Mucosa of rectum (tissue), 2 donors: ENCODE measurements at regions not wholly inside any gene's neighbourhood (a gene's known extent, or its start where the extent isn't known, plus 50 kb on each side); places are given as distances from the start of the nearest gene placed in this dataset.

Experiments used
- H3K27ac ChIP-seq, 2 donors: one replicate each; pipeline ENCODE4 v1.7.0; 2013; ENCODE audit warnings: inconsistent platforms in 2 of 2, low read depth in 2 of 2, low read length in 2 of 2
- H3K27me3 ChIP-seq, 2 donors: one replicate each; pipeline ENCODE4 v1.7.0; 2013; ENCODE audit warnings: low read length in 2 of 2; ENCODE audit not compliant: control insufficient read depth in 2 of 2, insufficient read depth in 2 of 2
- H3K36me3 ChIP-seq, 2 donors: one replicate each; pipeline ENCODE4 v1.7.0; 2013; ENCODE audit warnings: low read length in 2 of 2; ENCODE audit not compliant: control insufficient read depth in 2 of 2, insufficient read depth in 2 of 2
- H3K4me1 ChIP-seq, 2 donors: one replicate each; pipeline ENCODE4 v1.7.0; 2013; ENCODE audit warnings: low read length in 2 of 2, mild to moderate bottlenecking in 1 of 2; ENCODE audit not compliant: control insufficient read depth in 2 of 2, insufficient read depth in 2 of 2
- H3K4me3 ChIP-seq, 2 donors: one replicate each; pipeline ENCODE4 v1.7.0; 2013; ENCODE audit warnings: low read length in 2 of 2
- H3K9ac ChIP-seq, 2 donors: one replicate each; pipeline ENCODE4 v1.7.0; 2013; ENCODE audit warnings: low read length in 2 of 2, low read depth in 1 of 2, mild to moderate bottlenecking in 1 of 2
- H3K9me3 ChIP-seq, 2 donors: one replicate each; pipeline ENCODE4 v1.7.0; 2013; ENCODE audit warnings: low read length in 2 of 2; ENCODE audit not compliant: control insufficient read depth in 2 of 2
- donor health status: healthy.
- donor health status: Normal muscosa, but diverticular disease.

DNA sequence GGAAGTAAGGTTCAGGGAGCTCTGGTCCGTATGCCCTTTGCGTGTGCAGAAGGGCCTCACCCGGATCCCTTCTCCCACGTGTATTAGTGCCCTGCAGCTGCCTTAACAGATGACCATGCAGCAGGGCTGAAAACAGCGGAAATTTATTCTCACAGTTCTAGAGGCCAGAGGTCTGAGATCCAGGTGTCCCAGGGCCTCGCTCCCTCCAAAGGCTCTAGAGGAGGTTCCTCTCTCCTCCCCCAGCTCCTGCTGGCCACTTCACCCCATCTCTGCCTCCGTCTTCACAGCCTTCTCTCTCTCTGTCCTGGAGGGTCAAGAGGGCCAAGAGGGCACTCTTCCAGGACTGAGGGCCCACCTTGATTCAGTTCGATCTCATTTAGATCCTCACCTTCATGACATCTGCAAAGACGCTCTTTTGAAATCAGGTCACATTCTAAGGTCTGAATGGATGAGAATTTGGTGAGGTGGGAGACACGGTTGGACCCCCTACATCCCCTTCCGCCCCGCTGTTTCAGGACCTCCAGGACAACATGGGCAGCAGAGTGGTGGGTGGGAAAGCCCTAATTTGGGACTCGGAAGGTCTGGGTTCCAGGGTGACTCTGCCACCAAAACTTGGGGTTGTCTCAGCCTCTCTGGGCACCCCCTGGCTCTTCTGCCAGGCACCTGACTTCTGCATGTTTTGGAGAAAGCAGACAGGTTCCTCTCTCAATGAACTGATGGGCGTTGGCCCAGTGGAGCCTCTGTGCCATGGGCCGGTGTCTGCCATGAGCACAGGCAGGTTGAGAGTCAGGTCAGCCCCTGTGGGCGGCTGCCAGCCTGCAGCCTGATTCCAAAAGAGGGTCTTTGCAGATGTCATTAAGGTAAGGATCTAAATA lies 361.2 kb downstream of the SEC14L1 start:
- Histone ChIP-seq H3K9me3 (no peaks in the 10 kb centered on the region), H3K9ac (no peak overlapping the region), H3K27ac (no peak overlapping the region)

DNA sequence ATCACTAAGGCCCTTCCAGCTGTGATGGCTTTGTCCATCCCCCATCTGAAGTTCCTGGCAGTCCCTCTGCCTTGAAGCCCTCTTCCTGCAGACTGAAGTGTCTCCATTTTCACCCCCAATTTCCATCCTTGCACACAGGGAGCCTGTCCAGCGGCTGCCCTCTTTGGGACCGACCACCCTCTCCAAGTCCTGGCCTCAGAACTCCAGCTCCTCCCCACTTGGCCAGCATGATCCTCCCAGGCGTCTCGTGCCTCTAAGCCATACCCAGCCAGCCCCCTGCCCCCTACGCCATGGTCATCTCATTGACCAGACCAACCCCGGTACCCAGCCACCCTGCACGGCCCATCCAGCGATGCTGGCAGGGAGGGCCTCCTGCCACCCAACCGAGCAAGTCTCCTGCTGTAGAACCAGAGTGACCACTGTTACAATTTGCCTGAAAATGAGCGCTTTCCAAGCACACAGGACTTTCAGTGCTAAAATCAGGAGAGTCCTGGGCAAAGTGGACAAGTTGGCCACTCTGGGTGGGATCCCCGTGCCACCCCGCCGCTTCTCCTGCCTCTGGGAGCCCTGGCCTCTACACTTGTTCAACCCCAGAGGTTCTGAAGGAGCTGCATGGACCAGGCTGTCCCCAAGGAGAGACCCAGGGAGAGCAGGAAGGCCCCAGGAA lies 362.0 kb downstream of the SEC14L1 start:
- H3K27me3 ChIP-seq: no peaks in the 10 kb centered on the region
- peaks cover 6 to 7% of the 10 kb centered on the region in 2 donors for H3K36me3 ChIP-seq
- no peaks in the 10 kb centered on the region for H3K4me1 ChIP-seq
- H3K27ac ChIP-seq: no peak overlapping the region
- H3K9me3 ChIP-seq: no peaks in the 10 kb centered on the region
- H3K9ac ChIP-seq: no peak overlapping the region
- no peak overlapping the region for H3K4me3 ChIP-seq

More for the DNA sequence above, 361.2 kb downstream of the SEC14L1 start:
- H3K4me3 ChIP-seq: no peak overlapping the region
- peaks cover 6 to 10% of the 10 kb centered on the region in 2 donors for H3K36me3 ChIP-seq
- H3K27me3 ChIP-seq: no peaks in the 10 kb centered on the region
- no peaks in the 10 kb centered on the region for H3K4me1 ChIP-seq

- peaks cover 6 to 7% of the 10 kb centered on the region in 2 donors for H3K36me3 ChIP-seq
- no peak overlapping the region for H3K27ac ChIP-seq
- no peaks in the 10 kb centered on the region for H3K27me3 ChIP-seq
- no peak overlapping the region for H3K4me3 ChIP-seq
- H3K9ac ChIP-seq: no peak overlapping the region
- no peaks in the 10 kb centered on the region for H3K9me3 ChIP-seq
- H3K4me1 ChIP-seq: no peaks in the 10 kb centered on the region
Observed at GRCh38 chr17:77503293-77503655, 362.5 kb downstream of the SEC14L1 start.

GRCh38 chr17:77503916-77504651 lies 363.3 kb downstream of the SEC14L1 start:
- no peaks in the 10 kb centered on the region for H3K9me3 ChIP-seq
- no peaks in the 10 kb centered on the region for H3K27me3 ChIP-seq
- no peak overlapping the region for H3K4me3 ChIP-seq
- H3K27ac ChIP-seq: no peak overlapping the region
- no peaks in the 10 kb centered on the region for H3K4me1 ChIP-seq
- H3K9ac ChIP-seq: no peak overlapping the region
- peaks cover 2 to 6% of the 10 kb centered on the region in 2 donors for H3K36me3 ChIP-seq

GRCh38 chr17:77504652-77505155 lies 363.9 kb downstream of the SEC14L1 start:
- H3K27ac ChIP-seq: no peak overlapping the region
- H3K9me3 ChIP-seq: no peaks in the 10 kb centered on the region
- no peaks in the 10 kb centered on the region for H3K4me1 ChIP-seq
- H3K27me3 ChIP-seq: no peaks in the 10 kb centered on the region
- H3K36me3 ChIP-seq: peaks cover 2 to 4% of the 10 kb centered on the region in 2 donors
- no peak overlapping the region for H3K9ac ChIP-seq
- no peak overlapping the region for H3K4me3 ChIP-seq

DNA sequence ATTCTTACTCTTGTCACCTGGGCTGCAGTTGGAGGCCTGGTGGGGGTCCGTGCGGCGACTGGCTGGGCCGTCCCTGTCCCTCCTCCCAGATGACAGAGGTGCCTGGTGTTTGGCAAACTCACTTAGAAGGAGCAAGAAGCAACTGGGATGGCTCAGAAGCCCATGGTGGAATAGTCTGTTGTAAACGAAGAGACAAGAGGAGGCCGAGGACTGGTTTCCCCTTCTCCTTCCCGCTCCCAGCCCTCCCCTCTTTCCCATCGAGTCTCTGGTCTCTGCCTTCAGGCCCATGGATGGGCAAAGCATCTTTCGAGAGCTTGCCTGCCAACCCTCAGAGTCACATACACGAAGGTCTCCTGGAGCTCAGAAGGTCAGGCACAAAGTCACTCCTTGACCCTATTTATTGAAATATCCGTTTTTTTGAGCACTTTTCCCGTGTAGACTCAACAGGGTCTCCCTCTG lies 364.4 kb downstream of the SEC14L1 start:
- Histone ChIP-seq H3K4me1 (no peaks in the 10 kb centered on the region), H3K9ac (no peak overlapping the region), H3K27ac (no peak overlapping the region), H3K27me3 (no peaks in the 10 kb centered on the region), H3K36me3 (peaks cover 0 to 2% of the 10 kb centered on the region in 2 donors), H3K4me3 (no peak overlapping the region), H3K9me3 (no peaks in the 10 kb centered on the region)

GRCh38 chr17:77506371-77506991 lies 365.7 kb downstream of the SEC14L1 start:
- Histone ChIP-seq H3K27ac (no peak overlapping the region), H3K4me3 (no peak overlapping the region), H3K9ac (no peak overlapping the region), H3K27me3 (no peaks in the 10 kb centered on the region), H3K9me3 (peaks cover 0 to 2% of the 10 kb centered on the region in 2 donors), H3K4me1 (no peaks in the 10 kb centered on the region), H3K36me3 (no peaks in the 10 kb centered on the region)

GRCh38 chr17:77507111-77507885 lies 366.5 kb downstream of the SEC14L1 start:
- Histone ChIP-seq H3K9me3 (peaks cover 0 to 4% of the 10 kb centered on the region in 2 donors), H3K4me1 (no peaks in the 10 kb centered on the region), H3K27me3 (no peaks in the 10 kb centered on the region), H3K27ac (no peak overlapping the region), H3K4me3 (no peak overlapping the region), H3K9ac (no peak overlapping the region), H3K36me3 (no peaks in the 10 kb centered on the region)

- Histone ChIP-seq H3K9me3 (peaks cover 0 to 4% of the 10 kb centered on the region in 2 donors), H3K36me3 (no peaks in the 10 kb centered on the region), H3K27ac (no peak overlapping the region), H3K27me3 (no peaks in the 10 kb centered on the region), H3K9ac (no peak overlapping the region), H3K4me3 (no peak overlapping the region), H3K4me1 (no peaks in the 10 kb centered on the region)
Observed at GRCh38 chr17:77508047-77508715, 367.4 kb downstream of the SEC14L1 start.
